Ascending aorta (tissue), 2 donors: ENCODE measurements at regions not wholly inside any gene's neighbourhood (a gene's known extent, or its start where the extent isn't known, plus 50 kb on each side); places are given as distances from the start of the nearest gene placed in this dataset.

ENCODE experiments used
- DNase-seq, 2 donors: peaks; one replicate each; pipeline ENCODE4 v3.0.0-alpha.2; 2019; ENCODE audit warnings: low spot score in 2 of 2
- H3K27ac ChIP-seq, 2 donors: fragments of 200-600 bp; sonication (generic); one replicate each; pipeline ENCODE4 v1.5.1; 2016 to 2017; ENCODE audit warnings: mild to moderate bottlenecking in 1 of 2
- H3K27me3 ChIP-seq: fragments of 200-600 bp; sonication (generic); one replicate; pipeline ENCODE4 v1.5.1; 2017
- H3K36me3 ChIP-seq, 2 donors: fragments of 200-600 bp; sonication (generic); one replicate each; pipeline ENCODE4 v1.5.1; 2016
- H3K4me1 ChIP-seq, 2 donors: fragments of 200-600 bp; sonication (generic); one replicate each; pipeline ENCODE4 v1.5.1; 2016 to 2017; ENCODE audit warnings: mild to moderate bottlenecking in 1 of 2
- H3K4me3 ChIP-seq, 2 donors: fragments of 200-600 bp; sonication (generic); one replicate each; pipeline ENCODE4 v1.5.1; 2016 to 2017; ENCODE audit warnings: mild to moderate bottlenecking in 1 of 2
- H3K9me3 ChIP-seq, 2 donors: fragments of 200-600 bp; sonication (generic); one replicate each; pipeline ENCODE4 v1.5.1; 2016
- CTCF ChIP-seq, 3 experiments: fragments of 200-600 bp in 2 of 3; fragments of 450-650 bp in 1 of 3; sonication (generic) in 2 of 3; IDR thresholded peaks; one replicate each; pipeline ENCODE4 v1.5.1; 2016 to 2019; ENCODE audit warnings: antibody characterized with exemption in 3 of 3, mild to moderate bottlenecking in 1 of 3, moderate library complexity in 1 of 3
- intact Hi-C: fragments of 100-400 bp; cut with DNase I; formaldehyde crosslinking; loops from one replicate; pipeline ENCODE4 v1.15.1; 2023

DNA sequence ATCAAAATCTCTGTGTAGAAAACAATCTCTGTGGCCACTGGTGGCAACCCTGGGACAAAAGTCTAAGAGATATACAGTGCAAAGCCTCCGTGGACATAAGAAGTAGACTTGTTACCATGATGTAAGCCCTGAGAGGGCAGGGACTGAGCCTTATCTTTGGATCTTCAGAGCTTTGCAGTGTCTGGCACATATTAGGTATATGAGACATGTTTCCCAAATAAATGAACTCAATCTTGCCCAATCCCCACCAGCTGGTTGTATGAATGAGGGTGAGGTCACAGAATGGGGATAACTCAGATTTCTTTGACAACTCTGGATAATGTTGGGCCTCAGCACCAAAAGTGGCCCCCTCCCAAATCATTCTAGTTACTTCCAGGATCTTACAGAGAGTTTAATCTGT is 511.4 kb upstream of the DIPK2B start:
- TF ChIP-seq CTCF (IDR thresholded peaks at IDR 0.05) = no peak
- no peaks in the 10 kb centered on the region for H3K9me3 ChIP-seq
- no peaks in the 10 kb centered on the region for H3K36me3 ChIP-seq
- no peak overlapping the region for H3K4me3 ChIP-seq
- H3K27ac ChIP-seq = no peak overlapping the region
- intact Hi-C loops = loop anchor here (5.0 kb wide), 3 partner anchors 60 to 205 kb away; no protein-coding TSS in a partner anchor
- DNase-seq = no peak
- peaks cover 0 to 3% of the 10 kb centered on the region in 2 donors for H3K4me1 ChIP-seq
- no peaks in the 10 kb centered on the region for H3K27me3 ChIP-seq

GRCh38 chrX:45711231-45711630 is 510.6 kb upstream of the DIPK2B start:
- no peak for TF ChIP-seq CTCF (IDR thresholded peaks at IDR 0.05)
- peaks cover 0 to 3% of the 10 kb centered on the region in 2 donors for H3K4me1 ChIP-seq
- DNase-seq = no peak
- H3K9me3 ChIP-seq = no peaks in the 10 kb centered on the region
- no peak overlapping the region for H3K4me3 ChIP-seq
- H3K27ac ChIP-seq = peak overlapping the region in 1 of 2 donors; percentile 19
- intact Hi-C loops = loop anchor here (5.0 kb wide), 3 partner anchors 61 to 204 kb away; no protein-coding TSS in a partner anchor
- H3K27me3 ChIP-seq = no peaks in the 10 kb centered on the region
- no peaks in the 10 kb centered on the region for H3K36me3 ChIP-seq

GRCh38 chrX:45710081-45710801 is 509.6 kb upstream of the DIPK2B start:
- Histone ChIP-seq H3K4me1 (peaks cover 0 to 3% of the 10 kb centered on the region in 2 donors), H3K27ac (peak overlapping the region; percentile 26 to 54), H3K27me3 (no peaks in the 10 kb centered on the region), H3K9me3 (no peaks in the 10 kb centered on the region), H3K4me3 (no peak overlapping the region), H3K36me3 (no peaks in the 10 kb centered on the region)
- intact Hi-C loops = loop anchor here (5.0 kb wide), 3 partner anchors 62 to 203 kb away; no protein-coding TSS in a partner anchor
- no peak for TF ChIP-seq CTCF (IDR thresholded peaks at IDR 0.05)
- DNase-seq = no peak

GRCh38 chrX:45709381-45709780 is 508.7 kb upstream of the DIPK2B start:
- H3K36me3 ChIP-seq = no peaks in the 10 kb centered on the region
- H3K4me3 ChIP-seq = no peak overlapping the region
- intact Hi-C loops = no loop called here
- no peaks in the 10 kb centered on the region for H3K27me3 ChIP-seq
- no peak for TF ChIP-seq CTCF (IDR thresholded peaks at IDR 0.05)
- H3K4me1 ChIP-seq = no peaks in the 10 kb centered on the region
- no peak for DNase-seq
- no peaks in the 10 kb centered on the region for H3K9me3 ChIP-seq
- no peak overlapping the region for H3K27ac ChIP-seq

GRCh38 chrX:45699158-45699557 is 498.5 kb upstream of the DIPK2B start:
- H3K27me3 ChIP-seq = no peaks in the 10 kb centered on the region
- DNase-seq = no peak
- intact Hi-C loops = no loop called here
- no peaks in the 10 kb centered on the region for H3K36me3 ChIP-seq
- H3K9me3 ChIP-seq = no peaks in the 10 kb centered on the region
- no peaks in the 10 kb centered on the region for H3K4me1 ChIP-seq
- H3K4me3 ChIP-seq = no peak overlapping the region
- no peak overlapping the region for H3K27ac ChIP-seq
- no peak for TF ChIP-seq CTCF (IDR thresholded peaks at IDR 0.05)
